Astrocyte (in vitro differentiated cells and primary cell): ENCODE measurements at regions not wholly inside any gene's neighbourhood (a gene's known extent, or its start where the extent isn't known, plus 50 kb on each side); places are given as distances from the start of the nearest gene placed in this dataset.

ENCODE experiments used
- DNase-seq: peaks from one replicate; pipeline ENCODE4 v3.0.0-alpha.2; 2010; ENCODE audit warnings: low read depth
- FAIRE-seq: peaks from 2 replicates; lab custom pipeline; 2011; peaks lifted over from hg19 to GRCh38; lab: Jason Lieb, UNC
- H2AFZ ChIP-seq: 2 replicates; pipeline ENCODE4 v1.6.0; 2012; ENCODE audit warnings: low read depth, low read length, inconsistent platforms
- H3K27ac ChIP-seq: 2 replicates; pipeline ENCODE4 v1.5.1; 2011; ENCODE audit warnings: low read depth, low read length, inconsistent platforms
- H3K27me3 ChIP-seq: 2 replicates; pipeline ENCODE4 v1.6.0; 2011; ENCODE audit warnings: low read length, inconsistent platforms; ENCODE audit not compliant: insufficient read depth
- H3K36me3 ChIP-seq: 2 replicates; pipeline ENCODE4 v1.5.1; 2011; ENCODE audit warnings: low read length, inconsistent platforms; ENCODE audit not compliant: insufficient read depth
- H3K4me1 ChIP-seq: 2 replicates; pipeline ENCODE4 v1.5.1; 2011; ENCODE audit warnings: low read length, inconsistent platforms; ENCODE audit not compliant: insufficient read depth
- H3K4me2 ChIP-seq: 2 replicates; pipeline ENCODE4 v1.6.0; 2012; ENCODE audit warnings: low read length, inconsistent platforms
- H3K4me3 ChIP-seq: 2 replicates; pipeline ENCODE4 v1.5.1; 2011; ENCODE audit warnings: low read depth, mild to moderate bottlenecking, low read length, inconsistent platforms; ENCODE audit not compliant: insufficient read depth
- H3K79me2 ChIP-seq: 2 replicates; pipeline ENCODE4 v1.6.0; 2012; ENCODE audit warnings: mild to moderate bottlenecking, low read length, inconsistent platforms; ENCODE audit not compliant: insufficient read depth
- H3K9ac ChIP-seq: 2 replicates; pipeline ENCODE4 v1.6.0; 2012; ENCODE audit warnings: mild to moderate bottlenecking, low read length, inconsistent platforms
- H3K9me3 ChIP-seq: 2 replicates; pipeline ENCODE4 v1.5.1; 2012; ENCODE audit warnings: low read depth, mild to moderate bottlenecking, low read length, inconsistent platforms; ENCODE audit not compliant: insufficient read depth
- H4K20me1 ChIP-seq: 2 replicates; pipeline ENCODE4 v1.6.0; 2012; ENCODE audit warnings: low read length, inconsistent platforms; ENCODE audit not compliant: insufficient read depth
- H3K27ac Mint-ChIP-seq: one replicate; pipeline ENCODE4 v1.8.0; 2021; ENCODE audit warnings: mild to moderate bottlenecking, mixed read lengths; ENCODE audit not compliant: unreplicated experiment
- H3K27me3 Mint-ChIP-seq: one replicate; pipeline ENCODE4 v1.8.0; 2021; ENCODE audit warnings: low read depth, mixed read lengths; ENCODE audit not compliant: unreplicated experiment
- H3K36me3 Mint-ChIP-seq: one replicate; pipeline ENCODE4 v1.8.0; 2021; ENCODE audit warnings: low read depth, mixed read lengths; ENCODE audit not compliant: unreplicated experiment
- H3K4me1 Mint-ChIP-seq: one replicate; pipeline ENCODE4 v1.8.0; 2021; ENCODE audit warnings: low read depth, mixed read lengths; ENCODE audit not compliant: unreplicated experiment
- H3K4me3 Mint-ChIP-seq: one replicate; pipeline ENCODE4 v1.8.0; 2021; ENCODE audit warnings: mild to moderate bottlenecking, moderate library complexity, mixed read lengths; ENCODE audit not compliant: unreplicated experiment
- H3K9me3 Mint-ChIP-seq: one replicate; pipeline ENCODE4 v1.8.0; 2021; ENCODE audit warnings: mild to moderate bottlenecking, mixed read lengths; ENCODE audit not compliant: unreplicated experiment
- CTCF ChIP-seq: IDR thresholded peaks from 2 replicates; pipeline ENCODE4 v1.5.1; 2011; ENCODE audit warnings: low read depth, mild to moderate bottlenecking, inconsistent platforms, low read length, moderate library complexity; ENCODE audit not compliant: insufficient read depth
- EZH2 ChIP-seq: IDR thresholded peaks from 2 replicates; pipeline ENCODE4 v1.6.1; 2012; ENCODE audit warnings: mild to moderate bottlenecking, low read length, inconsistent platforms; ENCODE audit not compliant: insufficient read depth

GRCh38 chr9:32877103-32877502 lies 93.8 kb downstream of the TMEM215 start:
- Mint-ChIP-seq H3K36me3 (no peaks in the 10 kb centered on the region), H3K27ac (no peak overlapping the region), H3K4me3 (no peak overlapping the region), H3K4me1 (peaks cover 15% of the 10 kb centered on the region), H3K9me3 (no peaks in the 10 kb centered on the region), H3K27me3 (no peaks in the 10 kb centered on the region)
- H3K79me2 ChIP-seq = no peaks in the 10 kb centered on the region
- no peaks in the 10 kb centered on the region for H3K27me3 ChIP-seq
- no peak for DNase-seq
- FAIRE-seq = no peak
- H3K27ac ChIP-seq = no peak overlapping the region
- no peaks in the 10 kb centered on the region for H3K9me3 ChIP-seq
- no peak overlapping the region for H3K4me2 ChIP-seq
- no peak overlapping the region for H3K9ac ChIP-seq
- no peak overlapping the region for H3K4me3 ChIP-seq
- H3K36me3 ChIP-seq = no peaks in the 10 kb centered on the region
- no peak overlapping the region for H2AFZ ChIP-seq
- no peaks in the 10 kb centered on the region for H4K20me1 ChIP-seq
- no peaks in the 10 kb centered on the region for H3K4me1 ChIP-seq
- TF ChIP-seq EZH2 = no peak
- TF ChIP-seq CTCF = no peak

- Histone ChIP-seq H3K4me1 (no peaks in the 10 kb centered on the region), H3K36me3 (no peaks in the 10 kb centered on the region), H2AFZ (no peak overlapping the region), H3K79me2 (no peaks in the 10 kb centered on the region), H3K4me2 (no peak overlapping the region), H4K20me1 (no peaks in the 10 kb centered on the region), H3K9ac (no peak overlapping the region), H3K9me3 (no peaks in the 10 kb centered on the region), H3K4me3 (no peak overlapping the region), H3K27ac (no peak overlapping the region), H3K27me3 (no peaks in the 10 kb centered on the region)
- H3K4me3 Mint-ChIP-seq = no peak overlapping the region
- no peaks in the 10 kb centered on the region for H3K27me3 Mint-ChIP-seq
- FAIRE-seq (no peak), DNase-seq (no peak)
- no peaks in the 10 kb centered on the region for H3K36me3 Mint-ChIP-seq
- TF ChIP-seq CTCF (no peak), EZH2 (no peak)
- H3K4me1 Mint-ChIP-seq = peaks cover 15% of the 10 kb centered on the region
- H3K9me3 Mint-ChIP-seq = no peaks in the 10 kb centered on the region
- no peak overlapping the region for H3K27ac Mint-ChIP-seq
Observed at GRCh38 chr9:32877639-32878217, 94.4 kb downstream of the TMEM215 start.

- Histone ChIP-seq H3K27ac (no peak overlapping the region), H3K79me2 (no peaks in the 10 kb centered on the region), H3K9me3 (no peaks in the 10 kb centered on the region), H4K20me1 (no peaks in the 10 kb centered on the region), H3K4me2 (no peak overlapping the region), H3K4me1 (no peaks in the 10 kb centered on the region), H3K4me3 (no peak overlapping the region), H2AFZ (no peak overlapping the region), H3K36me3 (no peaks in the 10 kb centered on the region), H3K9ac (no peak overlapping the region), H3K27me3 (no peaks in the 10 kb centered on the region)
- H3K36me3 Mint-ChIP-seq = no peaks in the 10 kb centered on the region
- H3K9me3 Mint-ChIP-seq = no peaks in the 10 kb centered on the region
- DNase-seq (no peak), FAIRE-seq (no peak)
- no peak overlapping the region for H3K4me3 Mint-ChIP-seq
- peaks cover 10% of the 10 kb centered on the region for H3K4me1 Mint-ChIP-seq
- TF ChIP-seq CTCF = no peak
- no peak for TF ChIP-seq EZH2
- no peaks in the 10 kb centered on the region for H3K27me3 Mint-ChIP-seq
- no peak overlapping the region for H3K27ac Mint-ChIP-seq
Observed at GRCh38 chr9:32879335-32879734, 96.0 kb downstream of the TMEM215 start.
